H1 (cell line): ENCODE measurements at regions not wholly inside any gene's neighbourhood (a gene's known extent, or its start where the extent isn't known, plus 50 kb on each side); places are given as distances from the start of the nearest gene placed in this dataset.

Experiments used
- CTCF ChIA-PET: fragments of 300-600 bp; sonication (Branson Sonifier 250); formaldehyde crosslinking; loops from one replicate; lab custom pipeline; 2021; ENCODE audit not compliant: partially characterized antibody; lab: Charles Lee
- POLR2A ChIA-PET: fragments of 300-600 bp; sonication (Branson Sonifier 250); formaldehyde crosslinking; loops from one replicate; lab custom pipeline; 2021; ENCODE audit warnings: inconsistent platforms; ENCODE audit not compliant: partially characterized antibody; lab: Charles Lee
- DNase-seq, 2 experiments: peaks; one replicate each; pipeline versions ENCODE4 v3.0.0 to v3.0.0-alpha.2; 2010 to 2022; ENCODE audit warnings: low spot score in 2 of 2, low read depth in 1 of 2, mixed read lengths in 1 of 2
- FAIRE-seq: peaks from 2 replicates; lab custom pipeline; 2011; peaks lifted over from hg19 to GRCh38; lab: Jason Lieb, UNC
- H2AFZ ChIP-seq: 2 replicates; pipeline ENCODE4 v1.8.1; 2012; ENCODE audit warnings: low read length, inconsistent platforms
- H2AK5ac ChIP-seq: 2 replicates; pipeline ENCODE4 v1.6.1; 2013; ENCODE audit warnings: low read depth, low read length
- H2BK120ac ChIP-seq: replicated peaks from 2 replicates; pipeline ENCODE3; 2013; ENCODE audit warnings: low read depth, low read length, inconsistent platforms
- H2BK12ac ChIP-seq: 2 replicates; pipeline ENCODE4 v1.6.1; 2013; ENCODE audit warnings: low read depth, low read length
- H2BK15ac ChIP-seq: 2 replicates; pipeline ENCODE4 v1.6.1; 2013; ENCODE audit warnings: low read length
- H2BK20ac ChIP-seq: 2 replicates; pipeline ENCODE4 v1.6.1; 2013; ENCODE audit warnings: low read length
- H2BK5ac ChIP-seq: 2 replicates; pipeline ENCODE4 v1.6.1; 2013; ENCODE audit warnings: low read depth, low read length
- H3K14ac ChIP-seq: 2 replicates; pipeline ENCODE4 v1.6.1; 2013; ENCODE audit warnings: inconsistent platforms; ENCODE audit not compliant: insufficient read length
- H3K18ac ChIP-seq: 2 replicates; pipeline ENCODE4 v1.6.1; 2013; ENCODE audit warnings: low read length; ENCODE audit errors: extremely low read depth
- H3K23ac ChIP-seq: 2 replicates; pipeline ENCODE4 v1.6.1; 2013; ENCODE audit warnings: inconsistent platforms; ENCODE audit not compliant: insufficient read length
- H3K23me2 ChIP-seq: 2 replicates; pipeline ENCODE4 v1.6.1; 2013; ENCODE audit warnings: low read depth, low read length
- H3K27ac ChIP-seq: 2 replicates; pipeline ENCODE4 v1.6.1; 2011; ENCODE audit warnings: low read depth, low read length, inconsistent platforms
- H3K27me3 ChIP-seq, 4 experiments: replicated peaks in 1 of 4; 1 replicate in 1 of 4; 2 replicates in 3 of 4; pipeline versions ENCODE4 v1.6.1 to v1.8.1; 2011 to 2013; ENCODE audit warnings: low read length in 3 of 4, mild to moderate bottlenecking in 3 of 4, inconsistent platforms in 2 of 4, mixed read lengths in 2 of 4, moderate library complexity in 1 of 4; ENCODE audit not compliant: control insufficient read depth in 3 of 4, insufficient read depth in 3 of 4; ENCODE audit errors: extremely low read depth in 1 of 4
- H3K36me3 ChIP-seq, 4 experiments: 2 replicates each; pipeline versions ENCODE4 v1.6.1 to v1.8.1; 2011 to 2013; ENCODE audit warnings: mild to moderate bottlenecking in 4 of 4, low read length in 3 of 4, moderate library complexity in 2 of 4, control low read depth in 1 of 4, inconsistent platforms in 1 of 4; ENCODE audit not compliant: insufficient read depth in 4 of 4, control insufficient read depth in 2 of 4
- H3K4ac ChIP-seq: replicated peaks from 2 replicates; pipeline ENCODE3; 2013; ENCODE audit warnings: low read length, low read depth, mixed read lengths, inconsistent platforms; ENCODE audit not compliant: insufficient read length
- H3K4me1 ChIP-seq, 4 experiments: replicated peaks in 1 of 4; 1 replicate in 1 of 4; 2 replicates in 3 of 4; pipeline versions ENCODE4 v1.6.1 to v1.8.1; 2011 to 2013; ENCODE audit warnings: low read length in 3 of 4, inconsistent platforms in 2 of 4, mixed read lengths in 1 of 4; ENCODE audit not compliant: insufficient read depth in 4 of 4, control insufficient read depth in 3 of 4
- H3K4me2 ChIP-seq, 2 experiments: 2 replicates each; pipeline versions ENCODE4 v1.6.1 to v1.8.1; 2011 to 2013; ENCODE audit warnings: low read depth in 2 of 2, low read length in 2 of 2, control low read depth in 1 of 2, inconsistent platforms in 1 of 2, mild to moderate bottlenecking in 1 of 2; ENCODE audit not compliant: insufficient read depth in 1 of 2
- H3K4me3 ChIP-seq, 4 experiments: fragments of 200-600, 300-600 bp in 1 of 4; sonication (generic), shearing (Covaris generic), sonication (Bioruptor Twin) in 1 of 4; 2 replicates each; pipeline versions ENCODE4 v1.5.1 to v1.8.1; 2011 to 2016; ENCODE audit warnings: low read length in 4 of 4, low read depth in 3 of 4, control low read depth in 2 of 4, inconsistent platforms in 2 of 4, mild to moderate bottlenecking in 2 of 4, mixed read lengths in 1 of 4, moderate library complexity in 1 of 4; ENCODE audit not compliant: insufficient read depth in 2 of 4; ENCODE audit errors: extremely low read depth in 1 of 4
- H3K56ac ChIP-seq: replicated peaks from 2 replicates; pipeline ENCODE3; 2013; ENCODE audit warnings: low read depth, mild to moderate bottlenecking, mixed read lengths, low read length, inconsistent platforms; ENCODE audit not compliant: insufficient read length
- H3K79me1 ChIP-seq: 2 replicates; pipeline ENCODE4 v1.6.1; 2013; ENCODE audit warnings: low read depth, low read length, control low read depth
- H3K79me2 ChIP-seq, 2 experiments: 2 replicates each; pipeline versions ENCODE4 v1.6.1 to v1.8.1; 2012 to 2013; ENCODE audit warnings: low read length in 2 of 2, mild to moderate bottlenecking in 2 of 2, inconsistent platforms in 1 of 2; ENCODE audit not compliant: insufficient read depth in 2 of 2, control insufficient read depth in 1 of 2
- H3K9ac ChIP-seq, 4 experiments: replicated peaks in 1 of 4; 1 replicate in 1 of 4; 2 replicates in 3 of 4; pipeline versions ENCODE4 v1.6.1 to v1.8.1; 2011 to 2013; ENCODE audit warnings: low read depth in 3 of 4, low read length in 3 of 4, control low read depth in 2 of 4, mild to moderate bottlenecking in 2 of 4, moderate library complexity in 2 of 4, inconsistent platforms in 1 of 4; ENCODE audit errors: extremely low read depth in 1 of 4
- H3K9me3 ChIP-seq, 2 experiments: 2 replicates each; pipeline versions ENCODE4 v1.6.1 to v1.8.1; 2012 to 2013; ENCODE audit warnings: mild to moderate bottlenecking in 2 of 2, moderate library complexity in 2 of 2, control low read depth in 1 of 2, inconsistent platforms in 1 of 2, low read depth in 1 of 2, low read length in 1 of 2, mixed read lengths in 1 of 2; ENCODE audit not compliant: insufficient read depth in 2 of 2
- H4K20me1 ChIP-seq, 2 experiments: replicated peaks in 1 of 2; 2 replicates each; pipeline versions ENCODE3 to v1.8.1; 2011 to 2013; ENCODE audit warnings: inconsistent platforms in 2 of 2, low read length in 2 of 2, mild to moderate bottlenecking in 1 of 2; ENCODE audit not compliant: insufficient read depth in 2 of 2, control insufficient read depth in 1 of 2
- H4K5ac ChIP-seq: 2 replicates; pipeline ENCODE4 v1.6.1; 2013; ENCODE audit warnings: low read length, low read depth, mixed read lengths, inconsistent platforms; ENCODE audit not compliant: insufficient read length
- H4K8ac ChIP-seq: 2 replicates; pipeline ENCODE4 v1.8.0; 2013; ENCODE audit warnings: mild to moderate bottlenecking, moderate library complexity, low read length, inconsistent platforms; ENCODE audit not compliant: insufficient read depth; ENCODE audit errors: extremely low read depth
- H4K91ac ChIP-seq: replicated peaks from 2 replicates; pipeline ENCODE3; 2013; ENCODE audit warnings: low read length, mixed read lengths, inconsistent platforms; ENCODE audit not compliant: insufficient read length
- CHD2 ChIP-seq: IDR thresholded peaks from 2 replicates; pipeline ENCODE4 v1.6.1; 2012; ENCODE audit warnings: low read length, improper control_type of control experiment
- CTCF ChIP-seq, 3 experiments: IDR thresholded peaks; 1 replicate in 2 of 3; 2 replicates in 1 of 3; pipeline versions ENCODE4 v1.5.1 to v1.6.1; 2011; ENCODE audit warnings: low read length in 3 of 3, mild to moderate bottlenecking in 3 of 3, inconsistent platforms in 2 of 3, low read depth in 1 of 3, moderate library complexity in 1 of 3; ENCODE audit not compliant: insufficient read depth in 1 of 3; ENCODE audit errors: control extremely low read depth in 1 of 3
- EZH2 ChIP-seq: fragments of 200-600 bp; sonication (generic); IDR thresholded peaks from 2 replicates; pipeline ENCODE4 v1.7.1; 2012; ENCODE audit warnings: low read depth, mild to moderate bottlenecking, moderate library complexity, low read length, inconsistent platforms; ENCODE audit not compliant: severe bottlenecking
- POLR2A ChIP-seq, 2 experiments: IDR thresholded peaks; 1 replicate in 1 of 2; 2 replicates in 1 of 2; pipeline ENCODE4 v1.6.1; 2011; ENCODE audit warnings: low read depth in 2 of 2, low read length in 2 of 2, mild to moderate bottlenecking in 2 of 2; ENCODE audit errors: control extremely low read depth in 1 of 2
- POLR2AphosphoS5 ChIP-seq: IDR thresholded peaks from 2 replicates; pipeline ENCODE4 v1.6.1; 2011; ENCODE audit warnings: low read depth, low read length
- RXRA ChIP-seq: IDR thresholded peaks from 2 replicates; pipeline ENCODE4 v1.6.1; 2011; ENCODE audit warnings: low read depth, mild to moderate bottlenecking, low read length, moderate library complexity; ENCODE audit not compliant: insufficient read depth
- TCF12 ChIP-seq: IDR thresholded peaks from 2 replicates; pipeline ENCODE4 v1.6.1; 2011; ENCODE audit warnings: low read depth, mild to moderate bottlenecking, low read length
- WGBS, 2 experiments: shearing (Covaris generic) in 1 of 2; methylation state at CpG; one replicate each; pipeline versions ENCODE4 v1.1.6 to v1.1.7; 2013 to 2015; ENCODE audit warnings: low lambda C conversion rate in 2 of 2, mixed read lengths in 2 of 2, inconsistent platforms in 1 of 2, low coverage in 1 of 2, missing lambda C conversion rate in 1 of 2; ENCODE audit not compliant: insufficient replicate concordance in 2 of 2, insufficient coverage in 1 of 2, insufficient read length in 1 of 2; ENCODE audit errors: extremely low coverage in 1 of 2, missing lambda C conversion rate in 1 of 2; 5-methylcytosine and 5-hydroxymethylcytosine counted together
- TF ChIP-seq, protein P1 (sequence below): IDR thresholded peaks from 2 replicates; pipeline ENCODE4 v1.6.1; 2012; ENCODE audit warnings: inconsistent platforms

GRCh38 chr13:99436686-99437416, 64.4 kb upstream of the TM9SF2 start:
- Histone ChIP-seq H3K79me2 (no peaks in the 10 kb centered on the region), H2BK5ac (no peak overlapping the region), H3K4me3 (no peak overlapping the region), H4K20me1 (no peaks in the 10 kb centered on the region), H2BK20ac (no peak overlapping the region; the same call in 1 of the 2 replicates), H3K9ac (no peak overlapping the region), H3K36me3 (no peaks in the 10 kb centered on the region), H2BK12ac (no peak overlapping the region), H2BK15ac (no peak overlapping the region), H2AFZ (no peak overlapping the region), H2AK5ac (no peak overlapping the region), H4K8ac (no peak overlapping the region), H3K56ac (no peak overlapping the region), H3K4me2 (peak overlapping the region in 1 of 2 experiments; percentile 53; a peak in 2 of 4 replicates), H3K27me3 (no peaks in the 10 kb centered on the region), H2BK120ac (no peak overlapping the region), H4K91ac (no peak overlapping the region), H3K23me2 (peaks cover 2% of the 10 kb centered on the region; the same call in 1 of the 2 replicates), H4K5ac (no peak overlapping the region), H3K18ac (no peak overlapping the region), H3K79me1 (no peaks in the 10 kb centered on the region), H3K23ac (no peak overlapping the region), H3K27ac (no peak overlapping the region), H3K14ac (no peak overlapping the region), H3K9me3 (no peaks in the 10 kb centered on the region), H3K4ac (no peak overlapping the region), H3K4me1 (peaks cover 8 to 26% (median 13%) of the 10 kb centered on the region in 4 experiments)
- POLR2A ChIA-PET: interaction anchor here (2.0 kb wide), 1 partner anchor 235 kb away, joined by 6 read pairs; no protein-coding TSS in a partner anchor
- peak; percentile 68 to 97 for DNase-seq
- 29% methylated on average over 27 of the region's 27 CpGs; no CpG with 5 or more reads in 1 of the 2 experiments for WGBS, 2 experiments
- CTCF ChIA-PET: interaction anchor here (0.6 to 5.6 kb wide), 57 partner anchors 8 to 869 kb away, joined by 3 to 227 read pairs (median 4); no protein-coding TSS in a partner anchor
- no peak for FAIRE-seq
- TF ChIP-seq EZH2 (no peak), POLR2AphosphoS5 (no peak), TCF12 (no peak), CTCF (IDR thresholded peaks at IDR 0.05; ENCODE audit: control extremely low read depth in 1 of 3, insufficient read depth in 1 of 3, low read depth in 1 of 3, low read length in 3 of 3) (peak; percentile 98 to 100 (median 99)), RXRA (no peak), CHD2 (no peak), POLR2A (IDR thresholded peaks at IDR 0.05; ENCODE audit: control extremely low read depth in 1 of 2, low read depth in 2 of 2, low read length in 2 of 2) (no peak)
- TF ChIP-seq, protein P1, sequence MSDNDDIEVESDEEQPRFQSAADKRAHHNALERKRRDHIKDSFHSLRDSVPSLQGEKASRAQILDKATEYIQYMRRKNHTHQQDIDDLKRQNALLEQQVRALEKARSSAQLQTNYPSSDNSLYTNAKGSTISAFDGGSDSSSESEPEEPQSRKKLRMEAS: peak; percentile 81
